Ascending aorta (tissue), 2 donors: ENCODE measurements at regions not wholly inside any gene's neighbourhood (a gene's known extent, or its start where the extent isn't known, plus 50 kb on each side); places are given as distances from the start of the nearest gene placed in this dataset.

Experiments used
- DNase-seq, 2 donors: peaks; one replicate each; pipeline ENCODE4 v3.0.0-alpha.2; 2019; ENCODE audit warnings: low spot score in 2 of 2
- H3K27ac ChIP-seq, 2 donors: fragments of 200-600 bp; sonication (generic); one replicate each; pipeline ENCODE4 v1.5.1; 2016 to 2017; ENCODE audit warnings: mild to moderate bottlenecking in 1 of 2
- H3K27me3 ChIP-seq: fragments of 200-600 bp; sonication (generic); one replicate; pipeline ENCODE4 v1.5.1; 2017
- H3K36me3 ChIP-seq, 2 donors: fragments of 200-600 bp; sonication (generic); one replicate each; pipeline ENCODE4 v1.5.1; 2016
- H3K4me1 ChIP-seq, 2 donors: fragments of 200-600 bp; sonication (generic); one replicate each; pipeline ENCODE4 v1.5.1; 2016 to 2017; ENCODE audit warnings: mild to moderate bottlenecking in 1 of 2
- H3K4me3 ChIP-seq, 2 donors: fragments of 200-600 bp; sonication (generic); one replicate each; pipeline ENCODE4 v1.5.1; 2016 to 2017; ENCODE audit warnings: mild to moderate bottlenecking in 1 of 2
- H3K9me3 ChIP-seq, 2 donors: fragments of 200-600 bp; sonication (generic); one replicate each; pipeline ENCODE4 v1.5.1; 2016
- intact Hi-C: fragments of 100-400 bp; cut with DNase I; formaldehyde crosslinking; loops from one replicate; pipeline ENCODE4 v1.15.1; 2023
- TF ChIP-seq, protein P1 (sequence below), 3 experiments: fragments of 200-600 bp in 2 of 3; fragments of 450-650 bp in 1 of 3; sonication (generic) in 2 of 3; IDR thresholded peaks; one replicate each; pipeline ENCODE4 v1.5.1; 2016 to 2019; ENCODE audit warnings: antibody characterized with exemption in 3 of 3, mild to moderate bottlenecking in 1 of 3, moderate library complexity in 1 of 3

DNA sequence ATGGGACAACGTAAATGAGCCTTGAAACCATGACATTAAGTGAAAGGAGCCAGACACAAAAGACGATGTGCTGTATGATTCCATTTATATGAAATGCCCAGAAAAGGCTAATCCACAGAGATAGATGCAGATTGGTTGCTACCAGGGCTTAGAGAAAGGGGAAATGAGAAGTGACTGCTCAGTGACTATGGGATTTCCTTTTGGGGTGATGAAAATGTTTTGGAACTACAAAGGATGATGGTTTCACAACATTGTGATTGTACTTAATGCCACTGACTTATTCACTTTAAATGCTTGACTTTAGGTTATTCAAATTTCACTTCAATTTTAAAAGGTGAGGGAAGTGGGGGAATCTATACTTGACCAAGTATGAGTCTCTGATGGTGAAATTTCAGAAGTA, 414.3 kb downstream of the SETD4 start:
- H3K4me1 ChIP-seq: no peaks in the 10 kb centered on the region
- DNase-seq: no peak
- intact Hi-C loops: no loop called here
- TF ChIP-seq, protein P1, sequence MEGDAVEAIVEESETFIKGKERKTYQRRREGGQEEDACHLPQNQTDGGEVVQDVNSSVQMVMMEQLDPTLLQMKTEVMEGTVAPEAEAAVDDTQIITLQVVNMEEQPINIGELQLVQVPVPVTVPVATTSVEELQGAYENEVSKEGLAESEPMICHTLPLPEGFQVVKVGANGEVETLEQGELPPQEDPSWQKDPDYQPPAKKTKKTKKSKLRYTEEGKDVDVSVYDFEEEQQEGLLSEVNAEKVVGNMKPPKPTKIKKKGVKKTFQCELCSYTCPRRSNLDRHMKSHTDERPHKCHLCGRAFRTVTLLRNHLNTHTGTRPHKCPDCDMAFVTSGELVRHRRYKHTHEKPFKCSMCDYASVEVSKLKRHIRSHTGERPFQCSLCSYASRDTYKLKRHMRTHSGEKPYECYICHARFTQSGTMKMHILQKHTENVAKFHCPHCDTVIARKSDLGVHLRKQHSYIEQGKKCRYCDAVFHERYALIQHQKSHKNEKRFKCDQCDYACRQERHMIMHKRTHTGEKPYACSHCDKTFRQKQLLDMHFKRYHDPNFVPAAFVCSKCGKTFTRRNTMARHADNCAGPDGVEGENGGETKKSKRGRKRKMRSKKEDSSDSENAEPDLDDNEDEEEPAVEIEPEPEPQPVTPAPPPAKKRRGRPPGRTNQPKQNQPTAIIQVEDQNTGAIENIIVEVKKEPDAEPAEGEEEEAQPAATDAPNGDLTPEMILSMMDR (IDR thresholded peaks at IDR 0.05): no peak
- no peak overlapping the region for H3K4me3 ChIP-seq
- H3K36me3 ChIP-seq: no peaks in the 10 kb centered on the region
- H3K27me3 ChIP-seq: no peaks in the 10 kb centered on the region
- H3K9me3 ChIP-seq: no peaks in the 10 kb centered on the region
- no peak overlapping the region for H3K27ac ChIP-seq

DNA sequence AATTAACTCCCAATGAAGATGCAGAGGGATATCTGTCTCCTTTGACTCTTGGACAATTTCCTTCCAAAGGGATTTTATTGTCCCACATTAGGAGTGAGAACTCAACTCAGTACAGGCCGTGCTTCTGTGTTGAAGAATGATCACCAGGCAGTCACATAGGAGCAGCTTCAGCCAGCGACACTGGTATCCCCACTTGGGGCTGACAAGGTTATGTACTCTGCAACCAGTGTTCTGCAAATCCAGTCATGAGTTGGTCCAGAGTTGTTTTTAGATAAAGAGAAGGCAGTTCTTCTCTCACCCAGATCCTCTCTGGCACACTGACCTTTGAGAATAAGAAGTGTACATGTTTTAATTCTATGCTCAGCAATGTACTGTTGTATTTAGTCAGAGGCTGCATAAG, 415.8 kb downstream of the SETD4 start:
- intact Hi-C loops: no loop called here
- no peaks in the 10 kb centered on the region for H3K9me3 ChIP-seq
- H3K27ac ChIP-seq: no peak overlapping the region
- H3K4me1 ChIP-seq: no peaks in the 10 kb centered on the region
- no peak for DNase-seq
- TF ChIP-seq, protein P1 (IDR thresholded peaks at IDR 0.05): no peak
- H3K4me3 ChIP-seq: no peak overlapping the region
- H3K36me3 ChIP-seq: no peaks in the 10 kb centered on the region
- no peaks in the 10 kb centered on the region for H3K27me3 ChIP-seq

DNA sequence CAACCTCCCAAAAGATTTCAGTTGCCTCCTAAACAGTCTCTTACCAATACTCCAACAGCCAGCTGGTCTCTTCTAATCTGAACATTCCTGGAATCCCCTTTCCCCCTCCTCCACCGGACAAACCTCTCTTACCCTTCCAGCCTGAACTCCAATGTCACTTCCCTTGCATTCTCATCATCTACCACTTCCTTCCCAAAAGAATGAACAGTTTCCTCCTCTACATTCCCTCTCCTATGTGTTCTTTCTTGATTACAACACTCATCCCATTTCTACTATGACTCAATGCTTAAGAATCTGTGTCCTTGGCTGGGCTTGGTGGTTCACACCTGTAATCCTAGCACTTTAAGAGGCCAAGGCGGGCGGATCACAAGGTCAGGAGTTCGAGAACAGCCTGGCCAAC, 417.1 kb downstream of the SETD4 start:
- Histone ChIP-seq H3K27ac (no peak overlapping the region), H3K9me3 (no peaks in the 10 kb centered on the region), H3K4me3 (no peak overlapping the region), H3K27me3 (no peaks in the 10 kb centered on the region), H3K4me1 (no peaks in the 10 kb centered on the region), H3K36me3 (no peaks in the 10 kb centered on the region)
- no peak for DNase-seq
- TF ChIP-seq, protein P1 (IDR thresholded peaks at IDR 0.05): no peak
- intact Hi-C loops: no loop called here

DNA sequence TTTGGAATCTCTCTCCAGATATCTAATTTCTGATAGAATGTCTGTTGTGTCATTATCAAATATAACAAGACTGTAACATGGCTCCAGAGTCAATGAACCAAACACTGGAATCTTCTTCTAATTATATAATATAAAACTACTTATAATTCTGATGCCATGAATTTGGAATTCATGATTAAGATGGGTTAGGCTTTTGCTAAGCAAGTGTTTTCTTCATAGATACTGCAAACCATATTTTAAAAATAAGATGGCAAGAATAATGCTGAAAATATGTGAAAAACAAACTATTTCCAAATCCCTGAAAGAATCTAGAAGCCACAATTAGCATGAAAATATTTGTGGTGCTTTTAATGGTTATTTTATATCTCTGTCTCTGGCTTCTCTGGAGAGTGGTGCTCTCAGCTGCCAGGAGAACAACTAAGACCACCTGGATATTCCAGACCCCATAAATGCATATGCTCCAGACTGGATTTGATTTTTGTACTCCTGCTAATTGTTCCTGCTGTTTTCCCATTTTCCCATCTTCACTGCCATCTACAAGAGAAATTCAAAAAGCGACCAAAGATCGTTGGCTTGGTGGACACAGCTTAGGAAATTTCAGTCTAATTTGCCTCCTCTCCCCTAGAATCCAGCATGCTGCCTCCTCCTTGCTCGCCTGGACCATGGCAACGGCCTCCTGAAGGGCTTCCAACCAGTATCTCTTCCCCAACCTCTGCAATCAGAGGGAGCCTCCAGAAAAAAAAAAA, 418.9 kb downstream of the SETD4 start:
- no peak overlapping the region for H3K4me3 ChIP-seq
- TF ChIP-seq, protein P1 (IDR thresholded peaks at IDR 0.05): no peak
- no peaks in the 10 kb centered on the region for H3K4me1 ChIP-seq
- no peak for DNase-seq
- intact Hi-C loops: no loop called here
- H3K36me3 ChIP-seq: no peaks in the 10 kb centered on the region
- no peaks in the 10 kb centered on the region for H3K27me3 ChIP-seq
- no peaks in the 10 kb centered on the region for H3K9me3 ChIP-seq
- H3K27ac ChIP-seq: no peak overlapping the region

DNA sequence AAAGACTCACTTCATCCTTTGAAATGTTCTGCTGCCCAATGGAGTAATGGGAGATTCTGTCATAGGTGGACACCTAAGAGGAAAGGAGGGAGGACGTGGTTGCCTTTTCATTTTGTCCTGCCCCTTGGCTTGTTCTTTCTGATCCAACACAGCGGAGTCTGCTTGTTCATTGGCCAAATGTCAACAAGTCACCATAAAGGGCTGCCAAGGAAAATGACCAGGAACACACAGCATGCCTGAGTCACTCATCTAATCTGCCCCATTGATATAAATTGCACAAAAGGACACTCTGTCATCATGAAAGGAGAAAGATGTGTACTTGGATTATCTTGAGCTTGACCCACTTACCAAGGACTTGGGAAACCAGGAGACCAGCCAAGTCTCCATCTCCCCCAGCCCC, 422.9 kb downstream of the SETD4 start:
- H3K27me3 ChIP-seq: no peaks in the 10 kb centered on the region
- no peaks in the 10 kb centered on the region for H3K36me3 ChIP-seq
- DNase-seq: peak in 1 of 2 donors; percentile 73
- TF ChIP-seq, protein P1 (IDR thresholded peaks at IDR 0.05): no peak
- no peak overlapping the region for H3K27ac ChIP-seq
- no peak overlapping the region for H3K4me3 ChIP-seq
- H3K4me1 ChIP-seq: no peaks in the 10 kb centered on the region
- intact Hi-C loops: no loop called here
- H3K9me3 ChIP-seq: no peaks in the 10 kb centered on the region

DNA sequence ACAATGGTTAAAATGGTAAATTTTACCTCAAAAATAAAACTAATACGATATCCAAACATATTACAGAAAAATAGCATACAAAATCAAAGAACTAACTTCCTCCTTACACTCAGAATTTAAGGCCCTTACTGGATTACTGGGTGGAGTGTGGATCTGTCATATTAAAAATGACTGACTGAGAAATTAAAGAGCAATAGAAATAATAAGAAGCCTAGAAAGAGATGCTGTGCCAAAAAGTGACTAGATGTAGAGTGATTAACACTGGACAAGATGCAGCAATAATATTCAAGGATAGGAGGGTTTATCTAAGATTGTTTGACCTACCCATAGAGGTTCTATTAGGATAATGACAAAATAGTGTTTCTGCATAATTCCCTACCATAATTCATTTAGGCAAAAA, 424.3 kb downstream of the SETD4 start:
- TF ChIP-seq, protein P1 (IDR thresholded peaks at IDR 0.05): no peak
- no peak for DNase-seq
- intact Hi-C loops: no loop called here
- Histone ChIP-seq H3K4me1 (no peaks in the 10 kb centered on the region), H3K27me3 (no peaks in the 10 kb centered on the region), H3K4me3 (no peak overlapping the region), H3K36me3 (no peaks in the 10 kb centered on the region), H3K9me3 (no peaks in the 10 kb centered on the region), H3K27ac (no peak overlapping the region)
